T-helper 2 cell (primary cell): ENCODE measurements at regions not wholly inside any gene's neighbourhood (a gene's known extent, or its start where the extent isn't known, plus 50 kb on each side); places are given as distances from the start of the nearest gene placed in this dataset.
"Not testable (repeated sequence)": the region's sequence is repeated elsewhere in the genome, so short reads cannot be mapped to it uniquely, and the experiment has no call there.

Experiments used
- DNase-seq, 5 experiments: peaks; one replicate each; pipeline versions ENCODE4 v3.0.0 to v3.0.0-alpha.2; 2012 to 2022

GRCh38 chr13:81199956-81200355 lies 859.0 kb upstream of the SPRY2 start:
- DNase-seq: no peak

- DNase-seq: no peak
Observed at GRCh38 chr13:81197966-81198365, 857.0 kb upstream of the SPRY2 start.

DNA sequence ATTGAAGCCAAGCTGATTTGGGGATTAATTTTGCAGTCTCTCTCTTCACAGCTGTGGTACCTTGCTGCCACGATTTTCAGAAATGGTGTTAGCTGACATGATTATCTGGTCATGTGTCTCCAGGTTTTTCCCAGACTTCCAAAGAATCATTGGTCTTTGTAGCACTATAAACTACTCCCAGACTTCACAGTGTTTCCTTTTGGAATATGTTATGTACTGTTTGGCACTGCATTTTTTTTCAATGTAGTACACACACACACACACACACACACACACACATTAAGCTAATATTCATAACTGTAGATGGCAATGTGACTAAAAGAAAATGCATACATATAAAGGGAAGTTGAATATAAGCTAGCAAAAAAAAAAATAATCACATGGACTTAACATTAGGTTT lies 856.6 kb upstream of the SPRY2 start:
- DNase-seq: no peak

DNA sequence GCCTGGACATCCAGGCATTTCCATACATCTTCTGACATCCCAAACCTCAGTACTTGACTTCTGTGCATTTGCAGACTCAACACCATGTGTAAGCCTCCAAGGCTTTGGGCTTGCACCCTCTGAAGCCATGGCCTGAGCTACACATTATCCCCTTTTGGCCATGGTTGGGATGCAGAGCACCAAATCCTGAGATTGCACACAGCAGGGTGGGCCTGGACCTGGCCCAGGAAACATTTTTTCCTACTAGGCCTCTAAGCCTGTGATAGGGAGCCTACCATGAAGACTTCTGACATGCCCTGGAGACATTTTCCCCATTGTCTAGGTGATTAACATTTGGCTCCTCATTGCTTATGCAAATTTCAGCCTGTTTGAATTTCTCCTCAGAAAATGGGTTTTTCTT lies 853.4 kb upstream of the SPRY2 start:
- DNase-seq: no peak

- DNase-seq: no peak
Observed at GRCh38 chr13:81184556-81185265, 843.8 kb upstream of the SPRY2 start.

- no peak for DNase-seq
Observed at GRCh38 chr13:81172603-81173002, 831.7 kb upstream of the SPRY2 start.

DNA sequence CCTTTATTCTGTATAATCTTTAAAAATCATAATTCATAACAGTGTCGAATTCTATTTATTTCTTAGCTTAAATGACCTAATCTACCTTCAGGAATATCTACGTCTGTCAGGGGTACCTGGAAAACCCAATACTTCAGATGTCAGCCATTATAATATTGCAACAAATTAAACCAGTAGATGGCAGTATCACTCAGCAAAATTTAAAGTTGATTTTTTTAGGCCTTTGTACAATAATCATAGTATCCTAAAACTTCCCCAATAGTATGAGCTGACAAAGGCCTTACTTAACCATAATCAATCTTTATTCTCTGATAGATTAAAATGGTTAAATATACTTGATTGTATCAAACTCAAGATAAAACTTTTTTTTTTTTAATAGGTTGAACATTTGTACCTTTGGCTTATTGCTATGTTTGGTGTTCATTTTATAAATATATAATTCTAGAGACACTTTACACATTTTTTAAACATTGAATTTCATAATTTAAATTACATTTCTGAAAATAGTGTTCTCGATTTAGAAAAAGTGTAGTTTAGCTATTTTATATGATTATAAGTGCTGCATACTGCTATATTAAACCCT lies 830.2 kb upstream of the SPRY2 start:
- no peak for DNase-seq

- not testable (repeated sequence) for DNase-seq
Observed at GRCh38 chr13:81163823-81164222, 822.9 kb upstream of the SPRY2 start.

DNA sequence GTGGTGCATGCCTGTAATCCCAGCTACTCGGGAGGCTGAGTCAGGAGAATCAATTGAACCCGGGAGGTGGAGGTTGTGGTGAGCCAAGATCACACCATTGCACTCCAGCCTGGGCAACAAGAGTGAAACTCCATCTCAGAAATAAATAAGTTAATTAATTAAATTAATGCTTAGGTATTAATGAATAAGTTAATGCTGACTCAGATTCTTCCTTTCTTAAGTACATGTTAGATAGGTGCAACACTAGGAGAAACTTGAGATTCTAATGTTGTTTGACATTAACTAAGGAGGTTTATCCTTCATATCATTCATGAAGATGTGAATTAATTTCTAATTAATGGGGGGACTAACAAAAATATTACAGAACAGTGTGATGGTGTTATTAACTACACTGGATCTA lies 812.6 kb upstream of the SPRY2 start:
- DNase-seq: no peak

DNA sequence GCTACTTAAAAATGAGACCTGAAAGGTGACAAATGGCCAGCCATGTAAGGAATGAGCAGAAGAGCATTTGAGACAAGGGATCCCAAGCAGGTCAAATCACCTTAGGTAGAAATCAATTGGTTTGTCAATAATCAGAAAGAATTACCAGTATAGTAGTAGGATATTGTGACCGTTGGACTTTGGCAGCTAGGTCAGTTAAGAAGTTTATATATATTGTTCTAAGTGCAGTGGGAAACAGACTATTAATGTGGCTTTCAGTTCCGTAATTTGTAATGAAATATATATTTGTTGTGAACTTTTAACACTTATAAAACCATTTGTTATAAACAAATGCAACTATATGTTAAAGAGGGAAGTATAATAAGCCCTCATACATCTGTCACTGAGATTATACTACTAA lies 807.9 kb upstream of the SPRY2 start:
- no peak for DNase-seq

DNA sequence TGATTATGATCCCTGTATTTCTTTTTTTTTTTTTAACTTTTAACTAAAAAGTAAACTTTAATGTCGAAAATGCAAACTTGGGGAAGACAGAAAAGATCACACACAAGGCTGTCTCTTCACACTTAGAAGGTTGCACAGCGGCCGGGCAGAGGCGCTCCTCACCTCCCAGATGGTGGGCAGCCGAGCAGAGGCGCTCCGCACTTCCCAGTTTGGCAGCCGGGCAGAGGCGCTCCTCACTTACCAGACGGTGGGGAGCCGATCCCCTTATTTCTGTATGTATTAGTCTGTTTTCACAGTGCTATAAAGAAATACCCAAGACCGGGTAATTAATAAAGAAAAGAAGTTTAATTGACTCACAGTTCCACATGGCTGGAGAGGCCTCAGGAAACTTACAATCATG lies 805.6 kb upstream of the SPRY2 start:
- DNase-seq: not testable (repeated sequence)

DNA sequence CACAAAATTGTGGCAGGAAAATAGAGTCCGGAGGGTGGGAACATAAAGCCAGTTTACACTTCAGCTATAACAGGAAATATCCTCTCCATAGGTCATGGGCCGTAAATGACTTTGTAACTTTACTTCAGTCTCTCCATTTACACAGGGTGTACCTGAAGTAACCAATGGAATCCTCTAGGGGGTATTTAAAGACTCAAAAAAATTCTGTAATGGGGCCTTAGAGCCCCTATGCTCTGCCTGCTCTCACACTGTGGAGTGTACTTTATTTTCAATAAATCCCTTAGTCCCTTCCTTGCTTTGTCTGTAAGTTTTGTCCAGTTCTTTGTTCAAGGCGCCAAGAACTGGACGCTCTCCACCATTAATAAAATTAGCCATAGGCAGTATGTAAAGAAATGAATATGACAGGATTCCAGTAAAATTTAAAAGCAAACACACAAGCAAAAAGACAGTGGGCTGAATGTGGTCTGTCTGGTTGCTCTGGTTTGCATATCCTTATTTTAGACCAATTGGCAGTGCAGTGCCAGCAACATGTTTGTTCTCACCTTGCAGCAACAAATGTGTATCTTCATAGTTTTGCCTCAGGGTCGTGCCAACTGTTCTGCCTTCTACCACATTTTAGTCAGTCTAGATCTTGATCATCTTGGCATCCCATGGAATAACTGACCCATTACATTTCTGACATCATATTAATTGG lies 801.5 kb upstream of the SPRY2 start:
- no peak for DNase-seq

DNA sequence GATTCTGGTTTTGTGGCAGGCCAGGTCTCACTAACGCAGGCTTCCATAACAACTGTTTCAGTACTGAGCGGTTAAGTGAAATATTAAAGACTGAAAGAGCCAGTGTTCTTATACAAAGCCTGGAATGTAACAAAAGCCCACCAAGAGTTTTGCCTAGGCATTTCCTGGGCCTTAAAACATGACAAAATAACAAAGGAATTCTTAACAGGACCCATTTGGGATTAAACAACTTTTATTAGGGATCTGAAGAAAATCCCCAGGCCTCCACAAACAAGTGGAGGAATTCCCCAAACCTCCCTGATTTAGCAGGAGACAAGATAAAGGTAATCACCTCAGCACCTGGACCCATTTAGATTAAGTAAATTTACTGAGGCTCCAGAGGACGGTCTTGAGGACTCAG lies 799.7 kb upstream of the SPRY2 start:
- DNase-seq: no peak

- DNase-seq: no peak
Observed at GRCh38 chr13:81139987-81140386, 799.1 kb upstream of the SPRY2 start.

DNA sequence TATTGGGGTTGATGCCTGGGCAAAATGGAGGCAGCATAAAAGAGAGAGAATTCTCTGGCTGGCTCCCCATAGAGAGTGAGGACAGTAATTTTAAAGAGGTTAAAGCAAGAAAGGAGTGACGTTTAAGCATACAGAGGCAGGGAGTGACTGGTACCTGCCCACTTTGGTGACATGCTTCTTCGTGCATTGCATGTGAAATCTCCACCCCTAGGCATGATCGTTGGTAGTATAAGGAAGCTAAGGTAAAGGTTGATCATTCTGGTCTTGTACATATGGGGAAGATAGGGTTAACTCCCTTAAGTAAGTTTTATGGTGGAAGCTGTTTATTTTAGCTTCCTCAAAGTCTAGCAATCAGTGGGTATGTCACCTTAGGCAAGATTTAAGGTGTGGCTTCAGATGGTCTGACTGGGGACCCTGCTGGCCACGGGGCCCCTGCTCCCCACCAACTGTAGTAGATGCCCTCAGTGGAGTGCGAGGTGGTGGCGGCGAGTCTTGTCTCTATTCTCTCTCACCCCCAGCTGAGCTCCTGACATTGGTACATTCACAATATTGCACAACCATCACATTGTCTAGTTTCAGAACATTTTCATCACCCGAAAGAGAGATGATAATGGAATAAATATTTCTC lies 797.5 kb upstream of the SPRY2 start:
- no peak for DNase-seq

DNA sequence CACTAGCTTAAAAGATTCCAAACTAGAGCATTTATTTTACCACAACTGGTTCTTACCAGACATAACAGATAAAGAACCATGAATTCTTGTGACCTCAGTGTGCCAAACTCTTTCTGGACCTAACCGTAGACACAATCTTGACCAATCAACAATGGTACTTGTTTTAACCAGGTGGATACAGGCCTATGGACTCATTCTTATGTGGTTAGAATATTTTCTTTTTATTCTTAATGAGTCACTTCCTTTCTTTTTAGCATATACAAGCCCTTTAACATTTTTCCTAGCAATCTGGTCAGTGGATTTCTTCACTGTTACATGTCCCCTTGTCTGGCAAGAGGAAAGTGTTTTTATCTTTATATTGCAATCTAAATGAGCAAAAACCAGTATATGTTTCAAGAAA lies 792.1 kb upstream of the SPRY2 start:
- DNase-seq: no peak

GRCh38 chr13:81117416-81117815 lies 776.5 kb upstream of the SPRY2 start:
- DNase-seq: no peak

- DNase-seq: peak in 1 of 5 experiments; percentile 1
Observed at GRCh38 chr13:81116461-81117282, 775.7 kb upstream of the SPRY2 start.

DNA sequence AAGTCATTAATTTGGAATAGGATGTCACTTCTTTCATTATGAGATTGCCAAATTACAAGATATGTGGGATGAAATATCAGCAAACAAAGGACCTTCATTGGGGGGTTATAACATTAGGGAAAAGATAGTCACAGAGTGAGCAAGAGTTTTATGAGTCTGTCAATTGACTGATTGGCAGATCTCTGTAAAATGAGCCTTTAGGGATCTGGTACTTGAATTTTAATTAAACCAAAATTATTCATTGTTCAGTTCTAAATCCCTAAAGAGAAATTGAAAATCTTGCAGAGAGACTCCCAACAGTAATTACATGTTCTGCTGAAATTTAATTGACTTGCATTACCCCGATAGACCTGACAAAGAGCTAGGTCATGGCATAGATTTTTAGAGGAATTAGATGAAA lies 768.1 kb upstream of the SPRY2 start:
- no peak for DNase-seq

DNA sequence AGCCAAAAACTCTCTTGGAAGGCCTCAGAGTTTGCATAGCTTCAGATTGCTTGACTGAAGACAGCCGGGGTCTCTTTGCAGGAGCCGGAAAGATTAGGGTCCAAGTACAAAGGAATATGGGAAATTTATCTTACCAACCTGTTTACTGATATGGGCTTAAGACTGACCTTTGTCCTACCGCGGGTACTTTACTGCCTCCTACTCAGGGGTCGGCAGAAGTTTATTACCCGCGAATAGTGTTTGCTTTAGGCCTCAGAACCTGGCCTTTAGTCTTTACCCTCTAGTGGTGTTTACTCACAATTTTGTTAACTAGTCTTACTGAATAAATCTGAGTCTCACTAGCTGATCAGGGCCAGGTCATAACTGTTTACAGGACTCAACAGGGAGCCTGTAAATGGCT lies 765.4 kb upstream of the SPRY2 start:
- no peak for DNase-seq

DNA sequence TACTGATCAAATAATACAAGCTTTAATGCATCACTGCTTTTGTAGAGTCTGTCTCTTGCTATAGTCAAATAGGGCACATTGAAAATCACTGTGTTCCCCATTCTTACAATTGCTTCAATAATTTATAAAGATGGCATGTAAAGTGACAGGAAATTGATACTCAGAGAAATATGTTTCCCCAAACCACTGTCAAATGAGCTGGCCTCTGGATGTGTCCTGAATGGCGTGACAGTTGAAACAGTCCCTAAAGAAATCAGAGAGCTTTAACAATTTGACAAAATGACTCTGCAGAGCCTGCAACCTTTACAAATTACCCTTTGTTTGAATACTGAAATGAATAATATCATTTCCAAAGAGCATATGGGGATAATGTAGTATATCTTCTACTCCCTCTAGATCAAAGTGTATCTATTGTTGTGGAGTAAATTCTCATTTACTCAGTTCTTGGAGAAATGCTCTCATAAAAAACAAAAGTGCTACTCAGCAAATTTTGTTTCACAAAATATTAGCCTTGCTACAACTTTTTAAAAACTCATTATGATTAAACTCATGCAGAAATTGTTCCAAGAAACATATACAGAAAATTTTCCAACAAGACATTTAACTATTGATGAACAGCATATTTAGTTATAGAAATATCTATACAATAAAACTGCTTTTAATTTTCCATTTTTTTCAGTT lies 763.2 kb upstream of the SPRY2 start:
- no peak for DNase-seq

GRCh38 chr13:81102066-81102465 lies 761.1 kb upstream of the SPRY2 start:
- not testable (repeated sequence) for DNase-seq
